ENCODE measurements at regions not wholly inside any gene's neighbourhood (a gene's known extent, or its start where the extent isn't known, plus 50 kb on each side); places are given as distances from the start of the nearest gene placed in this dataset.

DNA sequence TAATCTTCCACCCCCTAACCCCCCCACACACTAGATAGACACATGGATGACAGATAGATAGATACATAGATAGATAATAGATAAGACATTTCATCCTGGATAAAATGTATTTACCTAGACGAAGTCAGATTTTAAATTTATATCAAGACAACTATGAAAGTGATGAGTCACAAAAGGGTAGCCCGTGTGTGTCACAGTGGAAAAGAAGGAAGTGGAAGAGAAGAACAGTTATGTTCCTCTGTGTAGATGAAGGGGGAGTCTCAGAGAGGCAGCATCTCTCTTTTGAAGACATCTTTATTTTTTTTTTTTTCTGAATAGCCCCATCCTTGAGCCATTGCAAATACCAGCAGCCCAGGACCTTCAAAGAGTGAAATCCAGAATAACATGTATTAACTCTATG, 121.7 kb upstream of the VGLL2 start:
- H3K4me3 Mint-ChIP-seq: no peak overlapping the region
- DNase-seq (no peak), ATAC-seq (no peak)
- ChIA-PET POLR2A (no interaction called here), CTCF (no interaction called here)
- no peaks in the 10 kb centered on the region for H3K27me3 Mint-ChIP-seq (ENCODE audit: low read depth)
- H3K4me1 Mint-ChIP-seq (ENCODE audit: low read depth): no peaks in the 10 kb centered on the region
- H3K9me3 Mint-ChIP-seq (ENCODE audit: insufficient read depth): no peaks in the 10 kb centered on the region
- H3K27ac Mint-ChIP-seq: no peak overlapping the region
- H3K36me3 Mint-ChIP-seq (ENCODE audit: low read depth): no peaks in the 10 kb centered on the region

DNA sequence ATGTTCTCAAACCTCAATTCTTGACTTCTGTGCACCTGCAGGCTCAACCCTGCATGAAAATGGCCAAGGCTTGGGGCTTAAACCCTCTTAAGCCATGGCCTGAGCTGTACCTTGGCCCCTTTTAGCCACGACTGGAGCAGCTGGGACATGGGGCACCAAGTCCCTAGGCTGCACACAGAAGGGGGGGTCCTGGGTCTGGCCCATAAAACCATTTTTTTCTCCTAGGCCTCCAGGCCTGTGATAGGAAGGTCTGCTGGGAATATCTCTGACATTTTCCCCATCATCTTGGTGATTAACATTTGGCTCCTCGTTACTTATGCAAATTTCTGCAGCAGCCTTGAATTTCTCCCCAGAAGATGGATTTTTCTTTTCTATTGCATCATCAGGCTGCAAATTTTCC, 119.4 kb upstream of the VGLL2 start:
- ATAC-seq (no peak), DNase-seq (no peak)
- CTCF ChIA-PET: no interaction called here
- no peak overlapping the region for H3K27ac Mint-ChIP-seq
- POLR2A ChIA-PET: no interaction called here
- H3K27me3 Mint-ChIP-seq (ENCODE audit: low read depth): no peaks in the 10 kb centered on the region
- H3K4me1 Mint-ChIP-seq (ENCODE audit: low read depth): no peaks in the 10 kb centered on the region
- no peaks in the 10 kb centered on the region for H3K9me3 Mint-ChIP-seq (ENCODE audit: insufficient read depth)
- no peak overlapping the region for H3K4me3 Mint-ChIP-seq
- no peaks in the 10 kb centered on the region for H3K36me3 Mint-ChIP-seq (ENCODE audit: low read depth)

DNA sequence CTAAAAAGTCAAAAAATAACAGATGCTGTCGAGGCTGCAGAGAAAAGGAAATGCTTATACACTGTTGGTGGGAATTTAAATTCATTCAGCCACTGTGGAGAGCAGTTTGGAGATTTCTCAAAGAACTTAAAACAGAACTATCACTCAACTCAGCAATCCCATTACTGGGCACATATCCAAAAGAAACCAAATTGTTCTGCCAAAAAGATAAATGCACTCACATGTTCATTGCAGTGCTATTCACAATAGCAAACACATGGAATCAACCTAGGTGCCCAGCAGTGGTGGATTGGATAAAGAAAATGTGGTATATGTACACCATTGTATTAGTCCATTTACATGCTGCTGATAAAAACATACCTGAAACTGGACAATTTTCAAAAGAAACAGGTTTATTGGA, 116.0 kb upstream of the VGLL2 start:
- no peaks in the 10 kb centered on the region for H3K9me3 Mint-ChIP-seq (ENCODE audit: insufficient read depth)
- no peak overlapping the region for H3K27ac Mint-ChIP-seq
- no peak for ATAC-seq
- ChIA-PET CTCF (no interaction called here), POLR2A (no interaction called here)
- H3K36me3 Mint-ChIP-seq (ENCODE audit: low read depth): no peaks in the 10 kb centered on the region
- no peaks in the 10 kb centered on the region for H3K4me1 Mint-ChIP-seq (ENCODE audit: low read depth)
- H3K27me3 Mint-ChIP-seq (ENCODE audit: low read depth): no peaks in the 10 kb centered on the region
- no peak overlapping the region for H3K4me3 Mint-ChIP-seq
- DNase-seq: no peak

DNA sequence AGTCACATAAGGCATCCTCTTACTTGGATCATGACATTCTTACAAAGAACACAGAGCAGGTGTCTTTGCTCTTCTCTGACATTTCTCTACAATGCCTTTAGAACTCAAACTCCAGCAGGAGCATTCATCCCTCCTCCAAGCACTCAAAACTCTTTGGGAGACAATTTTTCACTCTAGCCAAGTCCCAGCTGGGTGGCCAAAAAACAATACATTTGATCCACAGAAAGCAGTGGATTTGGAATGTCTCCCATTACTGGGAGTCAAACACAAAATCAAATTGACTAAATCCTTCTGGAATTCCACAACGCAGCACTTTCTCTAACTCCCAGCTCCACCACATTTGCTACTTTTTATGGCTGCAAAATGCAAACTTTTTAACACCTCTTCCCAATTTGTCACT, 108.6 kb upstream of the VGLL2 start:
- Mint-ChIP-seq H3K36me3 (ENCODE audit: low read depth) (no peaks in the 10 kb centered on the region), H3K27ac (no peak overlapping the region), H3K4me3 (no peak overlapping the region), H3K4me1 (ENCODE audit: low read depth) (no peaks in the 10 kb centered on the region), H3K9me3 (ENCODE audit: insufficient read depth) (no peaks in the 10 kb centered on the region), H3K27me3 (ENCODE audit: low read depth) (no peaks in the 10 kb centered on the region)
- CTCF ChIA-PET: no interaction called here
- ATAC-seq (no peak), DNase-seq (no peak)
- POLR2A ChIA-PET: no interaction called here

DNA sequence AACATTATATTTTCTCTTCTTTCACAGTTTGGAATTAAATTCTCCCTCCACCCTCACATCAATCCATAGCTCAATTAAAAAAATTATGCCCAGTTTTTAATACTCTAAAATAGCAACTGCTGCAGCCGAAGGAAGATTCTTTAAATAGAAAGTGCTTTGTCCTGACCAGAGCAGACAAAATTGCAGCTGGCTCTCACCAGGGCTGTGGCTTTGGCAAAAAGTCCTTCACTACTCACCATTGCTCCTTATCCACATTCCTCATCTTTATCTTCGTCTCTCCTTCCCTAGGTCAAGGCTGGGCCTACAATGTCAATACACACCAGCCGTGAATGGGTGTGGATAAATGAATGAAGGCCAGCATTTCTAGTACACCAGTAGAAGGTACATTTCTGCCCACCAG, 107.9 kb upstream of the VGLL2 start:
- H3K4me1 Mint-ChIP-seq (ENCODE audit: low read depth): no peaks in the 10 kb centered on the region
- POLR2A ChIA-PET: no interaction called here
- CTCF ChIA-PET: no interaction called here
- no peak overlapping the region for H3K27ac Mint-ChIP-seq
- DNase-seq: no peak
- ATAC-seq: no peak
- no peaks in the 10 kb centered on the region for H3K27me3 Mint-ChIP-seq (ENCODE audit: low read depth)
- no peaks in the 10 kb centered on the region for H3K36me3 Mint-ChIP-seq (ENCODE audit: low read depth)
- H3K9me3 Mint-ChIP-seq (ENCODE audit: insufficient read depth): no peaks in the 10 kb centered on the region
- no peak overlapping the region for H3K4me3 Mint-ChIP-seq

DNA sequence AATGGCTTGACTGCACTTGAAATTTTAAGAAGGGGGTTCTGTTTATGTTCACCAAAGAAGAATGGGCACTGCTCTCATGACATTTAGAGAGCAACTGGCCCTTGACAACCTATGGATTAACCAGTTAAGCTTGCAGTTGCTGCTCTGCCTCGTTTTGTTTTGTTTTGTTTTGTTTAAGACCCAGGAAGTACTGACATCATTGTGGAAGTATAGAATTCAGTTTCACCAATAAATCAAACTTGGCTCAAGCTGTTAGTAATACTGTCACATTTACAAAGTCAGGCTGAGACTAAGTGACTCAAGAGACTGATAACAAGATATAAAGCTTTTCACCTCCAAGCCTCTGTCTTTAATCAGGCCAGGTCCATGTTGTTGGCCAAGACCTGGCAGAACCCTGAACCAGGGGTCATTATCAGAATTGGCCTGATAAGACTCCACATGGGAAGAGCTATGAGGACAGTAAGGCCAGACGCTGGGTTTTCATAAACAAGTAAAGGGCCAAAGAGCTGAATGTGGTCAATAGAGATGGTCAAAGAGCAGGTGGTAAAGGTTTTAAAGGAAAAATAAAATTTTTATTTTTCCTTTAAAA, 99.4 kb upstream of the VGLL2 start:
- Mint-ChIP-seq H3K4me3 (no peak overlapping the region), H3K4me1 (ENCODE audit: low read depth) (no peaks in the 10 kb centered on the region), H3K9me3 (ENCODE audit: insufficient read depth) (no peaks in the 10 kb centered on the region), H3K36me3 (ENCODE audit: low read depth) (no peaks in the 10 kb centered on the region), H3K27ac (no peak overlapping the region), H3K27me3 (ENCODE audit: low read depth) (no peaks in the 10 kb centered on the region)
- ChIA-PET CTCF (no interaction called here), POLR2A (no interaction called here)
- no peak for DNase-seq
- no peak for ATAC-seq

DNA sequence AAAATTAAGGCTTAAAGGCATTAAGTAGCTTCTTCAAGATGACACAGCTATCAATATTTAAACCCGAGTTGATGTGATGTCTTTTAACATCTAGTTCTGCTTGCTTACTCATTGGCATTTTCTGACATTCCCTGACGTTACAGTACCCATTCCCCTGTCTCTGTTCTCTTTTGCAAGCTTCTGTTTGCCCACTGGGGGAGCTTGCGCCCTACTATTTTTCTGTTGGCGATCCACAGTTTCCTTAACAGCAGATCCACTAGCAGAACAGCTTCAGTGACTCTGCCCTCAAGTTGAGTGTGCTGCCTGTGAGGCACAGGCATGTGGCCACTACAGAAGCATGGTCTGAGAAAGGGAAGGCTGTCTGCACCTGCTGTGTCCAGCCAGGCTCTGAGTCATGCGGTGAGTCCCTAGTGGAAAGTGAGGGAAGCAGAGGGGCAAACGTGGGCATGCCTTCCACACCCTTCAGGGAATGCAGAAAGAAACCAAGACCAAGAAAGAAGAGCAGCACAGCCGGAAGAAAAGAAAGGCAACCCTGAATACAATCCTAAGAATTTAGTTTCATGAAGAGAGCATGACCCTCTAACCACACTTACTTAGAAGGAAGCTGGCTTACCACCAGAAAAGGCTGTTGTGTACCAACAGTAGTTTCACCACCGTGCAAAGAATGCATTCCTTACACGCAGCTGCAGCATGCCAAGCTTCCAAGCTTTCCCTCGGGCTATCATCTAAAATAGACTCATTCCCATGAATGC, 97.7 kb upstream of the VGLL2 start:
- ATAC-seq (no peak), DNase-seq (no peak)
- Mint-ChIP-seq H3K4me3 (no peak overlapping the region), H3K4me1 (ENCODE audit: low read depth) (no peaks in the 10 kb centered on the region), H3K27me3 (ENCODE audit: low read depth) (no peaks in the 10 kb centered on the region), H3K27ac (no peak overlapping the region), H3K36me3 (ENCODE audit: low read depth) (no peaks in the 10 kb centered on the region), H3K9me3 (ENCODE audit: insufficient read depth) (no peaks in the 10 kb centered on the region)
- CTCF ChIA-PET: no interaction called here
- POLR2A ChIA-PET: no interaction called here

DNA sequence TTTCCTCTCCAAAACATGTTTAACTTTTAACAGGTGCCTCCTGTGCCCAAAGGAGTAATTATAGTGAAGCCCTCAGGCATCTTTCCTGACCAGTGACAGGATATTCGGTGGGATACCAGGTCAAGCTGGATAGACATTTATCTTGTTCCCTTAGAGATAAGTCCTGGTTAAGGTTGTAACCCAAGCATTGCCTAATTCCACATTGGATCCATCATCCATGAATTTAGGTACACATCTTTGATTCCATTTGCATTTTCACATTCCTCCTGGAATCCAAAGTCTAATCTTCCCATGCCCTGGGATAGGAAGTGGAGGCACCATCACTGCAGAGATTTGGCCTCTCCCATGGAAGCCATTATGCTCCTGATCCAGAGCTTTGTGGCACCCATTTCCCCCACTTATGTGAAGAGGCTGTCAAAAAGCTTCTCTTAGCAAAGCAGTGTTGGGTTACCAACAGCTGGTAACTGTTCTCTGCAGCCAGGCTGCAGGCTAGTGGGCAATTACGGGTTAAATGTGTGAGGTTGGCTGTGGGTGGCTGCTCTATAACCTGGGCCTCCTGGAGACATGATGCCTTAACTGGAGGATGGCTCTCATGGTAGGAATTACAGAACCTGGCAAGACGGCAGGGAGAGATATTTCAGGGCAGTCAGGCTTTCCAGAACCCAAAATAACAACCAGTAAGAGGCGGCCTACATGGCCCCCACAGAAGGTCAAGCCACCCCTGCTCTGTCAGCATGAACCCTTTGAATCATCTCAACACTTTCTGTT, 96.9 kb upstream of the VGLL2 start:
- no peak overlapping the region for H3K27ac Mint-ChIP-seq
- no peaks in the 10 kb centered on the region for H3K27me3 Mint-ChIP-seq (ENCODE audit: low read depth)
- H3K36me3 Mint-ChIP-seq (ENCODE audit: low read depth): no peaks in the 10 kb centered on the region
- no peaks in the 10 kb centered on the region for H3K4me1 Mint-ChIP-seq (ENCODE audit: low read depth)
- ChIA-PET CTCF (no interaction called here), POLR2A (no interaction called here)
- no peak overlapping the region for H3K4me3 Mint-ChIP-seq
- H3K9me3 Mint-ChIP-seq (ENCODE audit: insufficient read depth): no peaks in the 10 kb centered on the region
- no peak for DNase-seq
- no peak for ATAC-seq

DNA sequence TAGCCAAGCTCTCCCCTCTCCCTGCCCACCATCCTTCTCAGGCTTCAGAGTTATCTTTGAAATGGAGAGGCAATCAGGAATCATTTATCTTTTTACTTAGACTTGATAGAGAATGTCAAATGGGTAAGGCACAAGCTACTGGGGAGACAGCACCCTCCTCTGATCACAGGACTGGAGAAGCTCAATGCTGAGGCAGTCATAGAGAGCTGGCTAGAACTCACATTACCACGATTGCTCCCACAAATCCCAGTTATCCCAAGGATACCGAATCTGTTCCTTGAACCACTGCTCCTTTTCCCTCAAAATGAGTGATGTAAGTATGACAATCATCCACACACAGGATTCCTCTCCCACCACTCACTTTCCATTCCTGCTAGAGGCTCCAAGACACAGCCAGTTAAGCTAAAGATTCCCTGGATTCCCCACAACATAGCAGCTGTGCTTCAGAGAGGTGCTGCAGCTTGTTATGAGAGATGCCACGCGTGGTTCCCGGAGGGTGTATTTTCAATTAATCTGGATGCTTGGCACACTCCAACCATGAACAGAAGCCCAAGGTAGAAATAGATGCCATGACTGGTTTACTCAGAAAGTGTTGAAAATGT, 96.2 kb upstream of the VGLL2 start:
- no peak for ATAC-seq

DNA sequence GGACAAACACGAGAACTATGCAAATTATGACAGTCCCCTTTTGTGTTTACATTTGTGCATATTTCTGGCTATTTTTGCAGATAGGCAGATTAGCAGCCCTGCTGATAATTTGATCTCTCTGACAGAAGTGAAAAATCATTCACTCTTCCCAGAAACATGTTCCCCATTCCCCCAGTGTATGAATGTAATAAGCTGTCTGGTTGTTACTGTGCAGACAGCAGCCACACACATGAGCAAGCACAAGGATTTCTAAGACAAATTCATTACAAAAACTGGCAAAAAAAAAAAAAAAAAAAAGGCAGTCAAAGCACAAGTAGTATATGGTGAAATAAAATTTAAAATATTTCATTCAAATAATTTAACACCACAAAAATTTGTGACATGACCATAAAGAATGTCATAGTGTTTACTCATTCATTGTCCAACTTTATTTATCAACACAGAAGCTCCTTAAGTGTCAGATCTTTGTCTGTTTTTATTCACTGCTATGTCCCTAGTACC, 95.5 kb upstream of the VGLL2 start:
- no peak overlapping the region for H3K27ac Mint-ChIP-seq
- no peaks in the 10 kb centered on the region for H3K27me3 Mint-ChIP-seq (ENCODE audit: low read depth)
- POLR2A ChIA-PET: no interaction called here
- no peak for DNase-seq
- no peaks in the 10 kb centered on the region for H3K9me3 Mint-ChIP-seq (ENCODE audit: insufficient read depth)
- ATAC-seq: no peak
- no peak overlapping the region for H3K4me3 Mint-ChIP-seq
- CTCF ChIA-PET: no interaction called here
- H3K4me1 Mint-ChIP-seq (ENCODE audit: low read depth): no peaks in the 10 kb centered on the region
- H3K36me3 Mint-ChIP-seq (ENCODE audit: low read depth): no peaks in the 10 kb centered on the region

More for the DNA sequence above, 96.2 kb upstream of the VGLL2 start:
- Mint-ChIP-seq H3K4me1 (ENCODE audit: low read depth) (no peaks in the 10 kb centered on the region), H3K27me3 (ENCODE audit: low read depth) (no peaks in the 10 kb centered on the region), H3K4me3 (no peak overlapping the region), H3K36me3 (ENCODE audit: low read depth) (no peaks in the 10 kb centered on the region), H3K9me3 (ENCODE audit: insufficient read depth) (no peaks in the 10 kb centered on the region), H3K27ac (no peak overlapping the region)
- ChIA-PET POLR2A (no interaction called here), CTCF (no interaction called here)
- DNase-seq: no peak

DNA sequence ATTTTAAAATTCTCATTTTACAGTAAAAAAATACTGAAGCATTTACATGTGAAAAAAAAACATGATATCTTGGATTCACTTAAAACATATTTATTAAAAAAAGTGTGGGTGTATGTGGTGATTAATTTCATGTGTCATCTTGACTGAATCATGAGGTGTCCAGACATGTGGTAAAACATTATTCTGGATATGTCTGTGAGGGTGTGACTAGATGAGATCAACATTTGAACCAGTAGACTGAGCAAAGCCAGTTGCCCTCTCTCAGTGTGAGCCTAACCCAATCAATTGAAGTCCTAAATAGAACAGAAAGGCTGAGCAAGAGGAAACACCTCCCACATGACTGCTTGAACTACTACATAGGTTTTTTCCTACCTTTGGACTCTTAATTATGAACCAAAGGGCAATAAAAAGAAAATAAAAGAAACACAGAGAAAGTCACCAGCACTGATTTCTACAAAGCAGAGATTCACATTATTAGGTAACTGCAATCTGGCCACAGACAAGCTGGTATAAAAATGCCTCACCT, 90.5 kb upstream of the VGLL2 start:
- no peaks in the 10 kb centered on the region for H3K27me3 Mint-ChIP-seq (ENCODE audit: low read depth)
- H3K4me3 Mint-ChIP-seq: no peak overlapping the region
- H3K9me3 Mint-ChIP-seq (ENCODE audit: insufficient read depth): no peaks in the 10 kb centered on the region
- ATAC-seq (no peak), DNase-seq (no peak)
- no peaks in the 10 kb centered on the region for H3K36me3 Mint-ChIP-seq (ENCODE audit: low read depth)
- no peaks in the 10 kb centered on the region for H3K4me1 Mint-ChIP-seq (ENCODE audit: low read depth)
- POLR2A ChIA-PET: no interaction called here
- CTCF ChIA-PET: no interaction called here
- H3K27ac Mint-ChIP-seq: no peak overlapping the region

DNA sequence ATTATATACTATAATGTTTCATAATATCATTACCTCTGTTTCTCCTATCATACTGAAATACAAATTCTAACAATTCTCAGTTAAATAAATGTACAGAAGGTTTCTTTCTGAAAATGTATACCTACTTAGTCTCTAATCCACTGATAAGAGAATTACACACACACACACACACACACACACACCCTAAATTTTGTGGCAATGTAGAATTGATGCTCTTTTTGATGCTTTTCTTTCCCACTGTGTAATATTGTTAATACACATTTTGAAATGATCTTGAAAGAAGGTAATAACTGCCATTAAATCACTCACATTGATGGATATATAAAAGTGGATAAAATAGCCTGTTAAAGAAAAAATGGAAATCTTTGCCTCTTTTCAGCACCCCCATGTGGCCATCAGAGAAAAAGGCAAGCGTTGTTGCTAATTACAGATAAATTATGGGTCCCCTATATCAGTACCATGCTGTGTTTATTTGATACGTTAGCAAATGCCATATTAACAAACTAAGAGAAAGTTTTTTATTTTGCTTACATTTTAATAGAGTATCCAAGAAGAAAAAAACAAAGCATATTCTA, 76.6 kb upstream of the VGLL2 start:
- H3K27ac Mint-ChIP-seq: no peak overlapping the region
- H3K36me3 Mint-ChIP-seq (ENCODE audit: low read depth): no peaks in the 10 kb centered on the region
- no peaks in the 10 kb centered on the region for H3K4me1 Mint-ChIP-seq (ENCODE audit: low read depth)
- H3K4me3 Mint-ChIP-seq: no peak overlapping the region
- ATAC-seq: no peak
- DNase-seq: no peak
- H3K9me3 Mint-ChIP-seq (ENCODE audit: insufficient read depth): no peaks in the 10 kb centered on the region
- ChIA-PET CTCF (interaction anchor here (0.8 kb wide), 1 partner anchor 24 kb away, joined by 4 read pairs; no protein-coding TSS in a partner anchor), POLR2A (no interaction called here)
- no peaks in the 10 kb centered on the region for H3K27me3 Mint-ChIP-seq (ENCODE audit: low read depth)
